Hematopoietic multipotent progenitor cell treated with erythropoietin and hydrocortisone succinate and interleukin-3 and kit ligand, for 15 days (in vitro differentiated cells): ENCODE measurements at regions not wholly inside any gene's neighbourhood (a gene's known extent, or its start where the extent isn't known, plus 50 kb on each side); places are given as distances from the start of the nearest gene placed in this dataset.

Experiments
- DNase-seq: peaks from one replicate; pipeline ENCODE4 v3.0.0-alpha.2; 2015; ENCODE audit warnings: low spot score

DNA sequence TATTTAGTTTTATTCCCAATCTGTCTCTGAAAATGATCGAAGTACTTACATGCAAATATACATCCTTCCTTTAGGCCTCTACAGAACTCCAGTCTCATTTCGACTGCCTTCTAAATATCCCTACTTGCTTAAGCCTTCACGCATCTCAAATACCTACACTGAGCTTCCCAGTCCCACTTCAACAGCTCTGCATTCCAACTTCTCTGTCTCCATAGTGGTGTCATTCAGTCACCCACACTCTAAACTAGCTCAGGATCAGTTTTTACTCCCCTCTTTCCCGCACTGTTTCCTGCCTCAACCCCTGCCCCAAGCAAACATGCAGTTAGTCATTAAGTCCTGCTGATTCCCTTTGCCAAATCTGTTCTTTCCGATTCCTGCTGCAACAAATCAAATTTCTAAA lies 91.8 kb upstream of the PREP start:
- no peak for DNase-seq

DNA sequence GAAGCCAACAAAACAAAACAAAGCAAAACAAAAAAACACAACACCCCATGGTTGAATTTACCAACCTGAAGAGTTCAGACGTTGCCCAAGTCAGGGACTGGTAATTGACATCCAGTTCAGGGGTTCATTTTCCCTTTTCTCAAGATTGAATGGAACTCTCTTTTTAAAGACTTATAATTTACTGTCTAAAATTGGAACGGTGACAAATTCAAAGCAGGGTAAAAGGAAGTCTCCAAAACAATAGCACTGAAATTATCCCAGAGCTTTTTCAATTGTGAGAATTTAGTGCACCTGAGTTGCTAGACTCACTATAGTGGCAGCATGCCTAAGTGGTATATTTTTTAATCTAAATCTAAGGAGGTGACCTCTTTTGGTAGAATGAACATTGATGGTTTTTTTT lies 90.9 kb upstream of the PREP start:
- no peak for DNase-seq

- no peak for DNase-seq
Observed at GRCh38 chr6:105492706-105493673, 90.1 kb upstream of the PREP start.

- no peak for DNase-seq
Observed at GRCh38 chr6:105489216-105489530, 86.3 kb upstream of the PREP start.

DNA sequence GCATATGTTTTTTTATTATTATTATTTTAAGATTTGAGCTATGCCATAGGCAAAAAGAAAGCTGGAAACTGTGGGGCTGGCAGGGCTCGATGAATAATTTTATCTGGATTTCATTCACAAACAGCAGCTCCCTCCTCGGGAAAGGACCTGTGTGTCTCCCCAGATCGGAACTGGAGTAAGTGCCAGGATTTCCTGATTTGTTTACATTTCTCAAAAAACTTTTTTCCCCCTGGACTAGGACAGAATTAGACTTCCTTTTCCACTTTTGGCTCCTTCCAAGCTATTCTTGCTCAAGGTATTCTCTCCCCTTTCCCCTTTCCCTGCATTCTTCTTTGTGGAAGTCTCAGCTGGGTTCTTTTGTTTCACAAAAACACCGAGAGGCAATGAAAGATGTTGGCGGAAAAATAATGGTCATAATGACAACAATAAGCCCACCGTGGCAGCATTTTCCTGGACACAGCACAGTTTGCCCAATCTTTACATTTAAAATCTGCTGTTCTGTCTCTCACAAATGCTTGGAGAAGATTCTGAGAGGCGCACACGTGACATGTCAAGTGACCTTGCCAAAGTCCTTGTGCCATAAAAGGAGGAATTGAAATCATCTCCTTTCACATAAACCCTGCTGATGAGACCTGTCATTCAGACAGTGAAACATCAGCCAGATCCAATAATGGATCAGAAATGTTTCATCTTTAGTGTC lies 85.8 kb upstream of the PREP start:
- no peak for DNase-seq

DNA sequence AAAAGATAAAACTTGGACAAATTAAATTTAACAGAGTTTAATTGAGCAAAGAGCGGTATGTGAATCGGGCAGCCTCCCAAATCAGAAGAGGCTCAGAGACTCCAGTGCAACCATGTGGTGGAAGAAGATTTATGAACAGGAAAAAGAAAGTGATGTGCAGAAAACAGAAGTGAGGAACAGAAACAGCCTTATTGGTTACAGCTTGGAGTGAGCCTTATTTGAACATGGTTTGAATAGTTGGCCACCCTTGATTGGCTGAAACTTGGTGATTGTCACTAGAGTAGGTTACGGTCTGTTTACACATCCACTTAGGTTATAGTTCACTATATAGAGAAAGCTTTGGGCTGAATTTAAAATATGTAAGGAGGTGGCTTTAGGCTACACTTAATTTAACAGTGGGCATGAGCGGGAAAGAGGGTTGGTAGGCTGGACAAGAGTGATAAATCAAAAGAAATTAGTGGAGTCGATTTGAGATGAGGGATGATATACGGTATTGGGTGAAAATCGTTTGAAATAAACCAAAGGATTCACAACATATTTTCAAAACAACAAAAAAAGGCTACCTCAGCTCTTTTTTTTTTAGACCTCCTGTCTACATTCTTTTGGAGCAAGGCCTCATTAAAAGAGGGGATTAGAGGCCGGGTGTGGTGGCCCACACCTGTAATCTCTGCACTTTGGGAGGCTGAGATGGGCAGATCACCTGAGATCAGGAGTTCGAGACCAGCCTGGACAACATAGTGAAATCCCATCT lies 84.3 kb upstream of the PREP start:
- DNase-seq = no peak

GRCh38 chr6:105485456-105485855 lies 82.6 kb upstream of the PREP start:
- no peak for DNase-seq

GRCh38 chr6:105484238-105485161 lies 81.6 kb upstream of the PREP start:
- DNase-seq = peak; percentile 12

DNA sequence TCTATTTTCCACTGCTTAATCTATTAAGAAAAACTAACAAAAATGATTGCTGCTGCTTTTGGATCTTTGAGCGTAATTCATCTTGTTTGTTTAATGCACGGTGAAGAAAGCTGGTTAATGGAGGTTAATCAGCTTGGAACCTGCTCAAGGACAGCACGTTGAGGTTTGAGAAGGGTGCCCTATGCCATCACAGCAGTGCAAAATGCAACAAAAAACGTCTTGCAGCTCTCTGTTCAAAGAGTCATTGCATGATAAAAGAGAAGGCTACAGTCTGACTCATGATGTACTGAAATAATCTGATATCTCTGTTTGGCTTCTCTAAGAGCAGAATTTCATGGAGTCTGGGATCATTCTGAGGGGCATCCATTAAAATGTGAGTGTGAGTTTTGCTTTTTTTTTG lies 80.6 kb upstream of the PREP start:
- no peak for DNase-seq

DNA sequence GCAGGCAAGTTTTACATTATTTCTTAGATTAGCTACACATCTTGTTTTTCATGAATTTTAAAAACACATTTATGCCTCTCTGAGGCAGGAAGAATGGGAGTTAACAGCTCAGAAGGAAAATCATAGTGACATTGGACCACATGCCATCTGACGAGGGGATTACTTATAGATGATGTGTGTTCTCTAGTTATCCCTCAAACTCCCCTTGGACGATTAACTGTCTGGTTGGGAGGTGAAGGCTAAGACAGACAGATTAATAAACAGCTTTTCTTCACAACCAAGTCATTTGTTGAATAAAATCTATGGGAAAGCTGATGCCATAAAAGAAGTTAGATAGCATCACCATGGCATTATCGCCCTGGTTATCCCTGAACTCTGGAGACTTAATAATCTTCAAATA lies 80.0 kb upstream of the PREP start:
- DNase-seq = no peak

DNA sequence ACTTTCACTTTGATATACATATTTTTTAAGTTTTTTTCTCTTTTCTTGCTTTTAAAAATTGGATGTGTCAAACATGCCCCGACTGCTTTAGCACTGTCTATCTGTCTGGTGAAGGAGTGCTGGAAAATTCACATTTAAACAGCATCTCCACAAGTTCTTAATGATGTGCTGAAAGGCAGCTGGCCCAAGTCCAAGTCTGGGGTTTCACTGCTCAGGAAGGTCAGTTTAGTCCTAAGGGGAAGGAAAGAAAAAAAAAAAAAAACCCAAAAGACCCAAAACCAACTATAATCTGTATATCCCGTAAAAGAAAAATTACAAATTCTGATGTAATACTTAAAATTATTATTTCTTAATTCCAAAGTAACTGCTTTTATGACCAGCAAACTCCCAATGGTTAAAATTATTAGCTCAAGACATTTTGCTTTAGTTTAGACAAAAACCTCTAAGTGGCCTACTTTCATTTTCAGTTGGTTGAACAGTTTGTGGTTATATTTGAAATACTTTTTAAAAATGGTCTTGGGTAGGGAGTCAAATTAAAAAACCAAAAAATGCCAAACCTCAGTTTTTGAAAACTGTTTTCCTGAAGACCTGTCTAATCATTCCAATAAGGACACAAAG lies 79.5 kb upstream of the PREP start:
- DNase-seq = no peak

GRCh38 chr6:105476978-105477377 lies 74.1 kb upstream of the PREP start:
- DNase-seq = no peak

DNA sequence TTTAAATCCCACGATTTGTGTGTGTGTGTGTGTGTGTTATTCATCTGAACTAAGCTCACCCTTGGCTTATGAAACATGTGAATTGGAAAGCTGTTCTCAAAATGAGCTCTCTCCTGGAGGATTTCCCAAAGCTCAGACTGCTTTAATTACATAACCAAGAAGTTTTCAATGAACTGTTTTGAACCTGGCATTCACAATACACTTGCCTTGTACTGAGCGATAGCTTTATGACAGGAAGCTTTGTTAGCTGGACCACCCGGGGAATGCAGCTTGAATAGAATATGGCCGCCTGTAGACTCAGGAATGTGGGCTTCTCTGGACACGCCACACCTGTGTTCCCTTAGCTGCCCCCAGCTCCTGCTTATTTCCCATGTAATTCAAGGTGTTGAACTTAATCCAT lies 71.4 kb upstream of the PREP start:
- no peak for DNase-seq

DNA sequence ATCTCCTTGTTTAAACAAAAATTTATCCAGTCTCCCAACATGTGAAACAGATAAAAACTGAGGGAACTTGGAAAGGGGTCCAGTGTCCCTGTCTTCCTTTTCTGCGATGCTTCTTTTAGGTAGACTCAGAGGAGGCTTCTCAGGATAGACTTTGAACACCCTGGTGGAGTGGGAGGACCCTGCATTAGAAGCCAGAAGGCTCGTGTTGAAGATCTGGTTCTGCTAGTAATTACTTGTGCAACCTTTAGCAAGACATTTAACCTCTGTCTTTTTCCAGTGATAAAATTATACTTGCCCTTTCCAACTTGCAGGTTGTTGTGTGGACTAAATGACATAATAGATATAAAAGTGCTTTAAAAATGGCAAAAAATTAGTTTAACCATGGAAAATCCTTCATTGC lies 67.1 kb upstream of the PREP start:
- no peak for DNase-seq

DNA sequence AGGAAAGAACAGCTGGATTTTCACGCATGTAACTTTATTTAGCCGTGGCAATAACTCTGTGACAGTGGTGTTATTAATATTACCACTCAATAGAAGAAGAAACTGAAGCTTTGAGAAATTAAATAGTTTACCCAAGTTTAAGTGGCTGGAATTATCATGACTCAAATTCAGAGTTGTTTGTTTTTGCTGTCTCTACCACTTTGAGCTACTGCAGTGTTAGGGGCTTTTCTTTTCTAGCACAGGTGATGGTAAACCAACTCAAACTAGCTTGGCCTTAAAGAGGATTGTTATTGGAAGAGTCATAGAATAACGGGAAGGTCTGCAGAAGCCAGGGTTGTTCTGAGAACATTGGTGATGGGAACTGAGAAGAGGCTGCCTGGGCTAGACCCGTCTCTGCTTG lies 66.0 kb upstream of the PREP start:
- DNase-seq = no peak

DNA sequence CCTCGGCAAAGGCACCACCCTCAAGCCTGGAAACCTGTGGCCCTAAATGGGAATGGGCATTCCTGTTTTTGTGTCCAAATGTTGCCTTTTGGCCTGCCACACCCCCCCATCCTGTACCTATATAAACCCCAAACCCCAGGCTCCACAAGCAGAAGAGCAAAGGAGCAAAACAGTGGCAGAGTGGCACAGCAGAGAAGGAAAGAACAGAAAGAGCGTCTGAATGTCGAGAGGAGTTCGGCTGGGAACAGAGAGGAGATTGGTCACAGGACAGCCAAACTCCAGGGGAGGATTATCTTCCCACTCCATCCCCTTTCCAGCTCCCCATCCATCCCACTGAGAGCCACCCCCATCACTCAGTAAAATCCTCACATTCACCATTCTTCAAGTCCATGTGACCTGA lies 58.0 kb upstream of the PREP start:
- no peak for DNase-seq

DNA sequence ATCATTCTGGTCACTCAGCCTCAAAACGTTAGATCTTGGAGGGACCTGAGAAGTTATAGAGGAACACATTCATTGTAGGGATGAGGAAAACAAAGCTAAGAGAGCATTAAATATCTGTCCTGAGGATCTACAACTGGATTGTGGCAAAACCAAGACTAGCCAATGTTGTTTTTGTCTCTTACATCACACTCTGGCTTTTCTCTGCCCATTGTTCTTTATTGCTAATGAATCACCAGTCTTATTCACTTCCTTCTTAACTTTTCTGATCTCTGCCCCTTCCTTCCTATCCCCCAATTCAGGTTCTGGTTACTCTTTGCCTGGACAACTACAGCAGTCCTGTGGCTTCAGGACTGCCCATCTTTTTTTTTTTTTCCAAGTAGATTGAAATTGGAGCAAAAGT lies 57.0 kb upstream of the PREP start:
- no peak for DNase-seq

DNA sequence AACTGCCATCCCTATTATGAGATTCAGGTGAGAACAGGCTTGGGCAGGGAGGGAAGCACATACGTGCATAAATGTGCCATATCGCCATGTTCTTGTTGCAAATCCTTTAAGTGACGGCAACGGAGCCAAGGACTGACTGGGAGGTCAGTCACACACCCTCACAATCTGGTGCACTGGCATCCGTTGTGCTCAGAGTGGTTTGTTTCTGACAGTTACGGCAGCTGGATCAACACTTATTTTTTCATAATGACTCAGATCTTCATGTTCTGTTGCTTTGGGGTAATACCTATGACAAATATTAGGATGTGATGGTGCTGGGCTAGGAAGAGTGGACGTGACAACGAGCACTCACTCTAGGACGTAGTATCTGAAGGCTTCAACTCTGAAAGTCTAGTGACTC lies 56.2 kb upstream of the PREP start:
- no peak for DNase-seq

DNA sequence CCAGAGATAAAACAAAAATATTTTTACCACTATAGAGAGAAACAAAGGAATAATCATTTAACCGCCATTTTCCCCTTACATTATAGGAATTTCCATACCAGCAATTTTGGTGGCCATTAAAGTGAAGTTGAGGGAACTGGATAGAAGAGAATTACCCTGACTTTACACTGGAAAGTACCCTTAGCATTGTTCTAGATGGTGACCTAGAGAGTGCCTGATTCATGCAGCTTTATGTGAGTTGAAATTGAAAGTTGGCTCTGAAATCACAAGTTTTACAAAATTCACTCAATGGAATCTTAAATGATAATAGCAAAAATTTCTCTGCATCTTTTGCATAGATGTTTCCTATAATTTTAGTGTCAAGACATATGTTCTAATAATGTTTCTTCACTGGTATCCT lies 55.7 kb upstream of the PREP start:
- no peak for DNase-seq

DNA sequence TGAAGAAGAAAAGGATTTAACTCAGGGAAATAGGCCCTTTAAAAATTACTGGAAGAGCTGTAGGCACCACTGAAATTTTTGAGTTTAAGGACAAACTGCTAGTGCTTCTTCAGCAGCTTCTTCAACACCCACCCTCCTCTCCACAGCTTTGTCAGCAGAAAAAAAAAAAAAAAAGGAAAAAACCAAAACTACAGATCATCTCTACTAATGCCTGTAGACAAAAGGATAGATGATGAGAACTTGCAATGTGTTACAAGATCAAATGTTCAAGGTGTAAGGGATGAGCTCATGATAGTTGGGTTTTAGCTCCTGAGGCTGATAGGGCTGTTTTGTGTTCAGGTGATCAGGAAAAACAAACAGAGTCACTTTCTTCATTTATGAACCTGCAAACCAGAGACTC lies 55.2 kb upstream of the PREP start:
- DNase-seq = no peak

GRCh38 chr6:105453968-105454367 lies 51.1 kb upstream of the PREP start:
- no peak for DNase-seq
